ENCODE measurements at regions not wholly inside any gene's neighbourhood (a gene's known extent, or its start where the extent isn't known, plus 50 kb on each side); places are given as distances from the start of the nearest gene placed in this dataset.

GRCh38 chr1:106705971-106706370, 350.5 kb upstream of the PRMT6 start:
- Histone ChIP-seq H3K9me2 (replicated peaks; ENCODE audit: insufficient read depth) (no peaks in the 10 kb centered on the region), H3K4me1 (ENCODE audit: insufficient read depth) (no peaks in the 10 kb centered on the region), H3K36me3 (replicated peaks; ENCODE audit: insufficient read depth, low read depth) (no peaks in the 10 kb centered on the region), H3K27ac (no peak overlapping the region), H4K20me1 (ENCODE audit: insufficient read depth, poor library complexity, severe bottlenecking) (no peaks in the 10 kb centered on the region), H3K79me2 (no peaks in the 10 kb centered on the region), H2AFZ (no peak overlapping the region), H3K4me3 (no peak overlapping the region), H3K9me3 (ENCODE audit: low read depth) (no peaks in the 10 kb centered on the region), H3K27me3 (no peaks in the 10 kb centered on the region), H3K4me2 (no peak overlapping the region)
- no peak for TF ChIP-seq CTCF (IDR thresholded peaks at IDR 0.05; ENCODE audit: poor library complexity)
- no peak for TF ChIP-seq EZH2 (IDR thresholded peaks at IDR 0.05; ENCODE audit: borderline replicate concordance)
- no peak for TF ChIP-seq EZH2phosphoT487 (IDR thresholded peaks at IDR 0.05; ENCODE audit: low read depth, severe bottlenecking, unreplicated experiment)
- DNase-seq (ENCODE audit: low spot score), result no peak

GRCh38 chr1:106717591-106717990, 338.9 kb upstream of the PRMT6 start:
- no peaks in the 10 kb centered on the region for H3K9me2 ChIP-seq (replicated peaks; ENCODE audit: insufficient read depth)
- H4K20me1 ChIP-seq (ENCODE audit: insufficient read depth, poor library complexity, severe bottlenecking), result no peaks in the 10 kb centered on the region
- H3K27me3 ChIP-seq, result no peaks in the 10 kb centered on the region
- no peaks in the 10 kb centered on the region for H3K9me3 ChIP-seq (ENCODE audit: low read depth)
- TF ChIP-seq EZH2phosphoT487 (IDR thresholded peaks at IDR 0.05; ENCODE audit: low read depth, severe bottlenecking, unreplicated experiment) (no peak), CTCF (IDR thresholded peaks at IDR 0.05; ENCODE audit: poor library complexity) (no peak), EZH2 (IDR thresholded peaks at IDR 0.05; ENCODE audit: borderline replicate concordance) (no peak)
- 87% methylated on average over 7 of the region's 7 CpGs for WGBS (ENCODE audit: low lambda C conversion rate, missing lambda C conversion rate)
- H3K4me3 ChIP-seq, result no peak overlapping the region
- no peak overlapping the region for H3K27ac ChIP-seq
- no peaks in the 10 kb centered on the region for H3K36me3 ChIP-seq (replicated peaks; ENCODE audit: insufficient read depth, low read depth)
- DNase-seq (ENCODE audit: low spot score), result no peak
- H3K4me2 ChIP-seq, result no peak overlapping the region
- no peaks in the 10 kb centered on the region for H3K79me2 ChIP-seq
- no peak overlapping the region for H2AFZ ChIP-seq
- no peaks in the 10 kb centered on the region for H3K4me1 ChIP-seq (ENCODE audit: insufficient read depth)

DNA sequence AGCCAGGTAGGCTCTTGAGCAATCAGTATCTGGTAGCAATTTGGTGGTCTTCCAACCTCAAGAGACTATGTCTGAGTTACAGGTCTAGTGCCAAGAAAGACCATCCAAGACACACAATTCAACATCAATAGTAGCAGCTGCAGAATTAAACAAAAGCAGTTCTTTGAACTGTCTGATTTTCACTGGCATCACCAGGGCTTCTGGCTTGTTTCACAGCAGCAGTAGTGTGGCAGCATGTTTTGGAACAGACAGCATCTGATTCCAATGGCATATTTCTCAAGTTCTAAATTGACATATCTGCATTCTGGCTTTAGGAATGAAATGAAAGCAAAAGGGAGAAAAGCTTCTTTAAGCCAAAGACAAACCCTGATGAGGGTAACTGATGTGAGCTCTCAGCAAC, 334.7 kb upstream of the PRMT6 start:
- Histone ChIP-seq H2AFZ (no peak overlapping the region), H3K27me3 (no peaks in the 10 kb centered on the region)

More for the DNA sequence above, 334.7 kb upstream of the PRMT6 start:
- H3K36me3 ChIP-seq (replicated peaks; ENCODE audit: insufficient read depth, low read depth), result no peaks in the 10 kb centered on the region
- DNase-seq (ENCODE audit: low spot score), result no peak
- no peak overlapping the region for H3K27ac ChIP-seq
- H3K4me3 ChIP-seq, result no peak overlapping the region
- no peak overlapping the region for H3K4me2 ChIP-seq
- no peaks in the 10 kb centered on the region for H3K9me3 ChIP-seq (ENCODE audit: low read depth)
- H4K20me1 ChIP-seq (ENCODE audit: insufficient read depth, poor library complexity, severe bottlenecking), result no peaks in the 10 kb centered on the region
- H3K9me2 ChIP-seq (replicated peaks; ENCODE audit: insufficient read depth), result no peaks in the 10 kb centered on the region
- TF ChIP-seq EZH2 (IDR thresholded peaks at IDR 0.05; ENCODE audit: borderline replicate concordance) (no peak), EZH2phosphoT487 (IDR thresholded peaks at IDR 0.05; ENCODE audit: low read depth, severe bottlenecking, unreplicated experiment) (no peak), CTCF (IDR thresholded peaks at IDR 0.05; ENCODE audit: poor library complexity) (no peak)
- H3K4me1 ChIP-seq (ENCODE audit: insufficient read depth), result no peaks in the 10 kb centered on the region
- no peaks in the 10 kb centered on the region for H3K79me2 ChIP-seq
